ENCODE measurements at regions not wholly inside any gene's neighbourhood (a gene's known extent, or its start where the extent isn't known, plus 50 kb on each side); places are given as distances from the start of the nearest gene placed in this dataset.
A peak's percentile ranks its signal among the peaks of the same experiment; 100 is the strongest.

DNA sequence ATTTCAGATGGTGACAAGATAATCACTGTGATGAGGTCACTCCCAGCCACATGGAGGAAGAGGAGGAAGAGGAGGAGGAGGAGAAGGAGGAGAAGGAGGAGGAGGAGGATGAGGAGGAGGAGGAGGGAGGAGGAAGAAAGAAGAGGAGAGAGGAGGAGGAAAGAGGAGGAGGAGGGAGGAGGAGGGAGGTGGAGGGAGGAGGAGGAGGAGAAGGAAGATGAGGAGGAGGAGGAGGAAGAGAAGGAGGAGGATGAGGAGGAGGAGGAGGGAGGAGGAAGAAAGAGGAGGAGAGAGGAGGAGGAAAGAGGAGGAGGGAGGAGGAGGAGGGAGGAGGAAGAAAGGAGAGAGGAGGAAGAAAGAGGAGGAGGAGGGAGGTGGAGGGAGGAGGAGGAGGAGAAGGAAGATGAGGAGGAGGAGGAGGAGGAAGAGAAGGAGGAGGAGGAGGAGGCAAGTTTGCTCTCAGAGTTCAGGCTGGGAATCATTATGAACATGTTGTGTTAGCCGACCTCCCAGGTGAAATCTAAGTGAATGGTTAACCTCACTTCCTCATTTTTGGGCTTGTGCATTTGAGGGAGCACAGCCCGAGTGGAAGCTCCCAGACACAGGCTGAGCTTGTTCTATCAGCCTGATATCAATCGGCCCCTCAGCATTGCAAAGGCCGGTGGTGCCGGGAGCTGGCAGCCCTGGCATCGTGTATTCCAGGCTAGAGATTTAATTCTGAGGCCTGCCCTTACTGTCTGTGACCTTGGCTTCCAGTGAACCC, 236.2 kb upstream of the PITRM1 start:
- no peak for DNase-seq (ENCODE audit: low read depth)
- H3K4me3 ChIP-seq (ENCODE audit: control insufficient read depth, low read depth, low read length): no peak overlapping the region
- TF ChIP-seq, protein P1, sequence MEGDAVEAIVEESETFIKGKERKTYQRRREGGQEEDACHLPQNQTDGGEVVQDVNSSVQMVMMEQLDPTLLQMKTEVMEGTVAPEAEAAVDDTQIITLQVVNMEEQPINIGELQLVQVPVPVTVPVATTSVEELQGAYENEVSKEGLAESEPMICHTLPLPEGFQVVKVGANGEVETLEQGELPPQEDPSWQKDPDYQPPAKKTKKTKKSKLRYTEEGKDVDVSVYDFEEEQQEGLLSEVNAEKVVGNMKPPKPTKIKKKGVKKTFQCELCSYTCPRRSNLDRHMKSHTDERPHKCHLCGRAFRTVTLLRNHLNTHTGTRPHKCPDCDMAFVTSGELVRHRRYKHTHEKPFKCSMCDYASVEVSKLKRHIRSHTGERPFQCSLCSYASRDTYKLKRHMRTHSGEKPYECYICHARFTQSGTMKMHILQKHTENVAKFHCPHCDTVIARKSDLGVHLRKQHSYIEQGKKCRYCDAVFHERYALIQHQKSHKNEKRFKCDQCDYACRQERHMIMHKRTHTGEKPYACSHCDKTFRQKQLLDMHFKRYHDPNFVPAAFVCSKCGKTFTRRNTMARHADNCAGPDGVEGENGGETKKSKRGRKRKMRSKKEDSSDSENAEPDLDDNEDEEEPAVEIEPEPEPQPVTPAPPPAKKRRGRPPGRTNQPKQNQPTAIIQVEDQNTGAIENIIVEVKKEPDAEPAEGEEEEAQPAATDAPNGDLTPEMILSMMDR (IDR thresholded peaks at IDR 0.05; ENCODE audit: control insufficient read depth, insufficient read depth, low read depth, low read length, missing control alignments): no peak

DNA sequence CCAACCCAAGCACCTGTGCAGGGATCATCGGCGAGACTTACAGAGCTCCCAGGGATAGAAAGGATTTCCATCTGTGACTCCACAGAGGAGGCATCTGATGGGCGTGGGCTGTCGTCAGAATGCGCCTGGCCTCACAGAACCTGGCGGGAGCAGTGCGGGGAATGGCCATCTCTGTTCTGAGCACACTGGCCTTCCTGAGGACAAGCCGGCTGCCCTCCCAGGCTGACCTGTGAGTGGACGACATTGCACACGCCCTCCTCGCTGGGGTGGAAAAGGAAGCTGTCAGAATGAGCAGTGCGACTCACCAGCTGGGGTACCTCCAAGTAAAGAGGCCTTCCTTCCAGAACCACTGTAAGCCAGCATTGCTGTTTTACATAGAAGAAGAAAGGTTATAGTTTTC, 234.6 kb upstream of the PITRM1 start:
- H3K4me3 ChIP-seq (ENCODE audit: control insufficient read depth, low read depth, low read length): no peak overlapping the region
- DNase-seq (ENCODE audit: low read depth): no peak
- TF ChIP-seq, protein P1 (IDR thresholded peaks at IDR 0.05; ENCODE audit: control insufficient read depth, insufficient read depth, low read depth, low read length, missing control alignments): no peak

DNA sequence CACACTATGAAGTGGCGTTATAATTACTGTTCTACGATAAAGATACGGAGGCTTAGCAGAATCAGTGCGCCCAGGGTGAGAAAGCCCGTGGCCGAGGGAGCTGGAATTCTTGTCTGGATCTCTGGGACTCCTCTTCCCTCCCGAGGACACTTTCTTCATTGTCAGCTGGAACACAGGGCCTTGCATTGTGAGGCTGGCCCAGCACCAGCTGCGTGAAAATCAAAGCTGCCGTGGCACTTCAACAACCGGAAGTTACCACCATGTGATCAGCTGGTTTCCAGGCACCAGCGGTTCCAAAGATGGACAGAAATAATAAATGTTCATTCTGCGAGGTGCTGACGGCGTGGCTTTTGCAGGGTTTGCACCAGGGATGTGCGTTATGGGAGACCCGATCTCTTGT, 234.0 kb upstream of the PITRM1 start:
- DNase-seq (ENCODE audit: low read depth): no peak
- H3K4me3 ChIP-seq (ENCODE audit: control insufficient read depth, low read depth, low read length): no peak overlapping the region
- TF ChIP-seq, protein P1 (IDR thresholded peaks at IDR 0.05; ENCODE audit: control insufficient read depth, insufficient read depth, low read depth, low read length, missing control alignments): no peak

DNA sequence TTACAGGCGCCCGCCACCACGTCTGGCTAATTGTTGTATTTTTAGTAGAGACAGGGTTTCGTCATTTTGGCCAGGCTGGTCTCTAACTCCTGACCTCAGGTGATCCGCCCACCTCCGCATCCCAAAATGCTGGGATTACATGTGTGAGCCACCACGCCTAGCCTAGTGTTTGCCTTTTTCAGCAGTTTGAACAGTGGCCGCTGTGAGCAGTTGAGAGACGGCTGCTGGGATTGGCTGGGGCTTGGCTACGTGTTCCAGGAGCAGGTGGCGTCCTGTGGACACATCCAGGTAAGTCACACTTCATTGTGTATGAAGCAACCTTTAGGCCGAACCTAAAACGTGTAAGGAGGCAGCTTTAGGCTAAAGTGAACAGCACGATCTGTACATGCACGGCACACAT, 231.8 kb upstream of the PITRM1 start:
- TF ChIP-seq, protein P1 (IDR thresholded peaks at IDR 0.05; ENCODE audit: control insufficient read depth, insufficient read depth, low read depth, low read length, missing control alignments): no peak
- no peak overlapping the region for H3K4me3 ChIP-seq (ENCODE audit: control insufficient read depth, low read depth, low read length)
- no peak for DNase-seq (ENCODE audit: low read depth)

DNA sequence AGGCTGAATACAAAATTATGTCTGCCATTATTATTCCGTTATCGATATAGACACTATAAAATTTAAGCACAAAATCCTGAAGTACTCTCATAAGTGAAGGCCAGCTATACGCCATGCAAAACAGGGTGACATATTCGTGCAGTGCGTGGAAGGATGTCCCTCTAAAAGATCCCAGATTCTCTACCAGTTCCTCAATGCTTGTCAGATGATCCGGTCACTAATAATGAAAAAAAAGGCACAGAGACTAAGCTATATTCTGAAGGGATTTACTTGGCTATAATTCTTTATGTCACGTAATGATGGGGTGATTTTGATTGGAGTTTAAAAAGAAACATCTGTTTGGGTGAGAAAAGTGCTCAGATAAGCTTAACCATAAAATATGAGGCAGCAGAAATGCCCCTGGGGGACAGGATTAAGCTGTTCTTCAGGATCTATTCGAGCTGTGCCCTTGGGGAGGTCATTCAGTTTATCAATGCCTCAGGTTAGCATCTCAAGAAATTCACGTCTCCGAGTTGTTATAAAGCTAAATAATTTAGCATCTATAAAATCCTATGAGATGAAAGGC, 229.7 kb upstream of the PITRM1 start:
- TF ChIP-seq, protein P1 (IDR thresholded peaks at IDR 0.05; ENCODE audit: control insufficient read depth, insufficient read depth, low read depth, low read length, missing control alignments): no peak
- no peak for DNase-seq (ENCODE audit: low read depth)
- H3K4me3 ChIP-seq (ENCODE audit: control insufficient read depth, low read depth, low read length): no peak overlapping the region

DNA sequence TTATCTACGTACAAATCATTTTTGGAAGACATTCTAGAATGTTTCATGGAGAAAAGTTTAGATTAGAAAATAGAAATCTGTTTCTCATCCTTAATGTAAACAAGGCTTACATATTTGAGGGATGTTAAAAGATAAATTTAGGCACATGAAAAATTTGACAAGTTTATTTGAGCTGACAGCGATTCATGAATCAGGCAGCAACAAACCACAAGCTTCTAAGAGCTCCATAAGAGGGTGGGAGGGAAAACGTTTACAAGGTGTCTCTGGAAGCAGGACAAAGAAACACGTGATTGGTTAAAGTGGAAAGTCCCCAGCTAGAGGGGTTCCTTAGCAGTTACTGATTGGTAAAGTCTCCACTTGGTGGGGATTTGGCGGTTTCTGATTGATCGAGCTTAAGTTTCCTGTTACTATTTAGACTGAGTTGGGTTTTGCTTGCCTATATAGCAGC, 228.9 kb upstream of the PITRM1 start:
- peak; percentile 74 for DNase-seq (ENCODE audit: low read depth)
- no peak overlapping the region for H3K4me3 ChIP-seq (ENCODE audit: control insufficient read depth, low read depth, low read length)
- TF ChIP-seq, protein P1 (IDR thresholded peaks at IDR 0.05; ENCODE audit: control insufficient read depth, insufficient read depth, low read depth, low read length, missing control alignments): no peak
